Skin epidermis (tissue), 12 donors: ENCODE measurements at regions not wholly inside any gene's neighbourhood (a gene's known extent, or its start where the extent isn't known, plus 50 kb on each side); places are given as distances from the start of the nearest gene placed in this dataset.
"Not testable (repeated sequence)": the region's sequence is repeated elsewhere in the genome, so short reads cannot be mapped to it uniquely, and the experiment has no call there.

ENCODE experiments used
- H3K27ac ChIP-seq, 21 experiments: fragments of 200-600 bp; sonication (generic) in 11 of 21; one replicate each; pipeline ENCODE4 v1.5.0; 2020; ENCODE audit warnings: mild to moderate bottlenecking in 3 of 21, inconsistent platforms in 2 of 21, moderate library complexity in 2 of 21
- H3K4me3 ChIP-seq, 7 experiments: fragments of 200-600 bp; sonication (generic) in 2 of 7; one replicate each; pipeline ENCODE4 v1.5.0; 2020; ENCODE audit warnings: inconsistent platforms in 2 of 7, mild to moderate bottlenecking in 2 of 7, moderate library complexity in 1 of 7

- Histone ChIP-seq H3K4me3 (no peak overlapping the region), H3K27ac (no peak overlapping the region)
Measured at GRCh38 chr18:29397536-29397935, 1220.6 kb upstream of the CDH2 start.

DNA sequence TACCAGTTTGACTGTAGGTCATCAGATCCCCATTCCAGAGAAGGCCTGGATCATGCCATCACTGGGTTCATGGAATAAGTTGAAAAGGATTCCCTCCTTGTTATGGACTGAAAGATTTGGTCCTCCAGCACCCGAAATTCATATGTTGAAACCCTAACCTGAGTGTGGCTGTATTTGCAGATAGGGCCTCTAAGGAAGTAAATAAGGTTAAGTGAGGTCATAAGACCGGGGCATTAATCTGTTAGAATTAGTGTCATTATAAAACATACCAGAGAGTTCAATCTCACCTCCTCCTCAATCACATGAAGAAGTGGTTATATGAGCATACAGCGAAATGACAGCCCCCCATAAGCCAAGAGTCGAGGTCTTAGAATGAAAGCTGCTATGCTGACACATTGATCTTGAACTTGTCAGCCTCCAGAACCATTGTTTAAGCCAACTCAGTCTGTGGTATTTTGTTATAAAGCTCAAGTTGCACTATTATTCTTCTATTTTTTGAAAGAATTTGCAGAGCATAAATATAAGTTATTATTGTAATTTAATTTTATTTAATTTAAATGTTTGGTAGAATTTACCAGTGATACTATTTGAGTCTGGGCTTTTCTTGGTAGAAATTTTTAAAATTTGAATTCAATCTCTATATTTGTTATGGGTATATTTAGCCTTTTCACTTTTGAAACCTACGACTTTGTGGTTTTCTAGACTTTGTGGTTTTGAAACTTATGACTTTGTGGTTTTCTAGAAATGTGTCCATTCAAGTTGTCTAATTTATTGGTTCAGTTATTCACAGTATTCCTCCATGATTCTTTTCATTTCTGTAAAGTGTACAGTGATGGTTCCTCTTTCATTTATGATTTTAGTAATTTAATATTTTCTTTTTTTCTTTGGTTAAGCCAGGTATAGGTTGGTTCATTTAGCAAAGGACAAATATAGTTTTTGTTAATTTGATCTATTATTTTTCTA is 1206.7 kb upstream of the CDH2 start:
- H3K27ac ChIP-seq, result no peak overlapping the region

DNA sequence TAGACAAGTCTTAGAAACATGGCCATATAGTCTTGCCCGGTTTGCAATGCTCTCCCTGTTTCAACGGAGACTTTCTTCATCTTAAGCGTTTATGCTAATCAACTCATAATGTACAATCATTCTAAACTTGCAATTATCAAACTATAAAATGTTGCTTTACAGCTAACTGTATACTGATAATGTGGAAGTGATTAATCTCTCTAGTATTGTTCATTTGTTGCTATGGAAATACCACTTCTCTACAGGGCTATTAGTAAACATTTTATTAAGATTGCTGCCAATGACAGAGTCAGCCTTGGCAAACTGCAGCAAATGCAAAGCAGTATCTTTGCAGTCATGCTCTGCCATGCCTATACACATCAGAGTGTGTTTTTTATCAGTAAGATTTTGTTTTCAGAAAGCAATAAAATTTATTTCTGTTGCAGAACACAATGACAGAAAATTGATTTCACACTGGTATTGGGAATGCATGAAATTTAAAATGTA is 1201.8 kb upstream of the CDH2 start:
- Histone ChIP-seq H3K27ac (no peak overlapping the region), H3K4me3 (no peak overlapping the region)

More for the DNA sequence above, 1206.7 kb upstream of the CDH2 start:
- H3K4me3 ChIP-seq, result no peak overlapping the region

- no peak overlapping the region for H3K27ac ChIP-seq
- no peak overlapping the region for H3K4me3 ChIP-seq
Measured at GRCh38 chr18:29377346-29377745, 1200.4 kb upstream of the CDH2 start.

GRCh38 chr18:29373000-29373399 is 1196.1 kb upstream of the CDH2 start:
- no peak overlapping the region for H3K27ac ChIP-seq
- no peak overlapping the region for H3K4me3 ChIP-seq

DNA sequence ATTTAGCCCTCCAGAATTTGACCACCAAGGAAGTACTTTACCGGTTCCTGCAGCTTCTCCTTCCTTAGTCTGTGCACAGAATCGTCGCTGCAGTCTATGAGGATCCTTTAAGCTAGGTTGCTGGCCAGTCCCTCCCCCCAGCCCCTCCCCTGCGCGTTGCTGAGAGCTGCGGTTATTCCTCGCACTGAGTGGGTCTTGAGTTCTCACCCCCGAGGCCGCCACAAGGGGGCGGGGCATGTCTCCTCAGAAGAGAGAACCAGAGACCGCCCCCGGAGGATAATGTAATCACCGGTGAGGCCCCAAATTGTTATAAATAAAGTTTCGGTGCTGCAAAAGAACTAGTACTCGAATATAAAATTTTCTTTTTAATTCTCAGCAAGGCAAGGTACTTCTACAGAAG is 1184.9 kb upstream of the CDH2 start:
- H3K27ac ChIP-seq, result no peak overlapping the region
- no peak overlapping the region for H3K4me3 ChIP-seq

GRCh38 chr18:29360659-29361058 is 1183.7 kb upstream of the CDH2 start:
- H3K27ac ChIP-seq, H3K4me3 ChIP-seq: not testable (repeated sequence)

- not testable (repeated sequence) for H3K27ac ChIP-seq
Measured at GRCh38 chr18:29359222-29359621, 1182.3 kb upstream of the CDH2 start.

DNA sequence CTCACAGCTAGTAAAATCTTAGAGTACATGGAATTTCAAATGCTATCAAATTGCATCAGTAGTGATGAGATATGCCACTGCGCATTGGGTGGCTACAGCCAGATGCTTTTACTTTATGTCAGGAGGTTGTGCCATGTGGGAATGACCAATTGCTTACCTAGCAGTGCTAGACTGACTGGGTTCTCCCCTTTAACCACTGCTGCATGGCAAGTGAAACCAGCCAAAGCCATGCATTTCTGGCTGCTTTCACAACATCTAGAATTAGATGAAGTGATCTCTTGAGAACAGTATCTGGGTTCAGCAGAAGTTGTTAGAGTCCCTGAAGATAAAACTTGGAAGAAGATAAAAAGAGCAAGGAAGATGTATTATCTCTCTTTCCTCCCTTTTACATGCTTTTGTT is 1174.2 kb upstream of the CDH2 start:
- Histone ChIP-seq H3K4me3 (no peak overlapping the region), H3K27ac (no peak overlapping the region)

More at GRCh38 chr18:29359222-29359621, 1182.3 kb upstream of the CDH2 start:
- not testable (repeated sequence) for H3K4me3 ChIP-seq

- Histone ChIP-seq H3K4me3 (no peak overlapping the region), H3K27ac (no peak overlapping the region)
Measured at GRCh38 chr18:29328932-29329331, 1152.0 kb upstream of the CDH2 start.

GRCh38 chr18:29326214-29326613 is 1149.3 kb upstream of the CDH2 start:
- Histone ChIP-seq H3K4me3 (no peak overlapping the region), H3K27ac (no peak overlapping the region)

GRCh38 chr18:29321561-29321960 is 1144.6 kb upstream of the CDH2 start:
- no peak overlapping the region for H3K27ac ChIP-seq
- H3K4me3 ChIP-seq, result no peak overlapping the region

- H3K27ac ChIP-seq, result no peak overlapping the region
- H3K4me3 ChIP-seq, result no peak overlapping the region
Measured at GRCh38 chr18:29313312-29313711, 1136.4 kb upstream of the CDH2 start.

DNA sequence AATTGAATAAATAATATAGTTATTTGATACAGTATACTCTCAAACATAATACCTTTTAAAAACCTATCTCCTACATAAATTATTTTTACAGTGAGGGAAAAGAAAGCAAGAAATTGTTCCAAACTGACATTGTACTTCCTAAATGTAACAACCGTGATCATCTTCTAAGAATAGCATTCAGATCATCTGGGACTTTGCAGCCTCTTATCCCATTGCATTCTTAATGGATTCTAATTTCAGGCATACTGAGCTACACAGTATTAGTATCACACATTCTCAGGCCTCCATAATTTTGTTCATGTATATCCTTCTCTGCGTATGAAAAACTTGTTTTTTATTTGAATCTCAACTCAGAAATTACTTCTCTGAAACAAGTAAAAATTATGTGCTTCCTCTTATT is 1134.7 kb upstream of the CDH2 start:
- Histone ChIP-seq H3K4me3 (no peak overlapping the region), H3K27ac (no peak overlapping the region)

- no peak overlapping the region for H3K4me3 ChIP-seq
- no peak overlapping the region for H3K27ac ChIP-seq
Measured at GRCh38 chr18:29309366-29309765, 1132.4 kb upstream of the CDH2 start.

- Histone ChIP-seq H3K4me3 (no peak overlapping the region), H3K27ac (no peak overlapping the region)
Measured at GRCh38 chr18:29307982-29308381, 1131.1 kb upstream of the CDH2 start.

- H3K4me3 ChIP-seq, result no peak overlapping the region
- H3K27ac ChIP-seq, result no peak overlapping the region
Measured at GRCh38 chr18:29307231-29307630, 1130.3 kb upstream of the CDH2 start.

DNA sequence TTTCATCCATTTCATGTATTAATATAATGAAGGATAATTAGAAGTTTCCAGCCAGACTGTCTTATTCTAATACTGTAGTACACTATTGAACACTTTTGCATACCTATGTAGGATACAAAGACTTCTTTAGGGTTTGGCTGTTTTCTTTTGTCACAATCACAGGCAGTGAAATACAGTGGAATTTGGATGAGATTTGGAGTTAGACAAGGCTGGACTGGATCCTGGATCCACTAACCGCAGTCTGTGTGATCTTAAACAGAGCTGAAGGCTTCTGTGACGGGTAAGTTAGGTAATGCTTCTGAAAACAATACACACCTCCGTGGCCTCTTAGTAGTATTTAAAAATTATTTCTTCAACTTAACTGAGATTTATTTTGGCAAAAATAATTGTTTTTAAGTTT is 1128.6 kb upstream of the CDH2 start:
- Histone ChIP-seq H3K4me3 (no peak overlapping the region), H3K27ac (no peak overlapping the region)

GRCh38 chr18:29301048-29301447 is 1124.1 kb upstream of the CDH2 start:
- Histone ChIP-seq H3K27ac (no peak overlapping the region), H3K4me3 (no peak overlapping the region)

- H3K27ac ChIP-seq, result no peak overlapping the region
- H3K4me3 ChIP-seq, result no peak overlapping the region
Measured at GRCh38 chr18:29285471-29285870, 1108.5 kb upstream of the CDH2 start.

GRCh38 chr18:29271501-29271900 is 1094.6 kb upstream of the CDH2 start:
- no peak overlapping the region for H3K4me3 ChIP-seq
- H3K27ac ChIP-seq, result no peak overlapping the region

DNA sequence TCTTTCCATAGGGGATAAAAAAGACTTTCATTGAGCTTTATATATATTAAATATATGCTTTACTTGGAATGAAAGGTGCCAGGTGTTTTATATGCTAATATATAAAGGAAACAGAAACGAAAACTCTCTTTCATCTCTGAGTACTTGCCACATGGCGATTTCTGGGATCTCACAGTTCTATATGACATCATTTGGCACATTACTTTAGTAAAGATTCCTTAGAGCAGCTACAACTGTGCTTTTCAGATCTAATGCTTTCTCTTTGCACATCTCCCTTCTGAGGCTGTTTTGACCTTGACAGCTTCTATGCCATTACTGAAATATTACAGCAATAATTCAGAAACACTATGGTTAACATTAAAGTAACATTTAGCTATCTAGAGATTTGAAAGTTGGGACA is 1082.9 kb upstream of the CDH2 start:
- no peak overlapping the region for H3K27ac ChIP-seq
- H3K4me3 ChIP-seq, result no peak overlapping the region
